ENCODE measurements at regions not wholly inside any gene's neighbourhood (a gene's known extent, or its start where the extent isn't known, plus 50 kb on each side); places are given as distances from the start of the nearest gene placed in this dataset.

DNA sequence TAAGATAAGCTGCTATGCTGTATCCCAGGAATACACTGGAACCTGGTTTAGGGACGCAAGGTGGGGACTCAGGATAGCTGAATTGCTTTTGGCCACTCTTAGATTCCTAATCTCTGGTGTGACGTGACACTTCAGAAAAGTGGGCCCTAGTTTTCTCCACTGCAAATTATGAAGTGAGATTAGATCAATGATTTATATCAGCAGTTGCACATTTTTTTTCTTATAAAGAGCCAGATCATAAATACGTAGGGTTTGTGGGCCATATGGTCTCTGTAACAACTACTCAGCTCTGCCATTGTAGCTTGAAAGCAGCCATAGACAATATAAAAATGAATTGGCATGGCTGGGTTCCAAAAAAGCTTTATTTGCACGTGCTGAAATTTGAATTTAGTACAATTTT is 85.4 kb upstream of the CPO start:
- TF ChIP-seq, protein P1, sequence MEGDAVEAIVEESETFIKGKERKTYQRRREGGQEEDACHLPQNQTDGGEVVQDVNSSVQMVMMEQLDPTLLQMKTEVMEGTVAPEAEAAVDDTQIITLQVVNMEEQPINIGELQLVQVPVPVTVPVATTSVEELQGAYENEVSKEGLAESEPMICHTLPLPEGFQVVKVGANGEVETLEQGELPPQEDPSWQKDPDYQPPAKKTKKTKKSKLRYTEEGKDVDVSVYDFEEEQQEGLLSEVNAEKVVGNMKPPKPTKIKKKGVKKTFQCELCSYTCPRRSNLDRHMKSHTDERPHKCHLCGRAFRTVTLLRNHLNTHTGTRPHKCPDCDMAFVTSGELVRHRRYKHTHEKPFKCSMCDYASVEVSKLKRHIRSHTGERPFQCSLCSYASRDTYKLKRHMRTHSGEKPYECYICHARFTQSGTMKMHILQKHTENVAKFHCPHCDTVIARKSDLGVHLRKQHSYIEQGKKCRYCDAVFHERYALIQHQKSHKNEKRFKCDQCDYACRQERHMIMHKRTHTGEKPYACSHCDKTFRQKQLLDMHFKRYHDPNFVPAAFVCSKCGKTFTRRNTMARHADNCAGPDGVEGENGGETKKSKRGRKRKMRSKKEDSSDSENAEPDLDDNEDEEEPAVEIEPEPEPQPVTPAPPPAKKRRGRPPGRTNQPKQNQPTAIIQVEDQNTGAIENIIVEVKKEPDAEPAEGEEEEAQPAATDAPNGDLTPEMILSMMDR (conservative IDR thresholded peaks at IDR 0.05 in 1 of 2, IDR thresholded peaks at IDR 0.05 in 1 of 2; ENCODE audit: extremely low read depth in 1 of 2, insufficient read depth in 1 of 2, low read depth in 1 of 2, low read length in 2 of 2) = no peak
- no peak for TF ChIP-seq EZH2 (IDR thresholded peaks at IDR 0.05; ENCODE audit: borderline replicate concordance, low read length)
